ENCODE measurements at regions not wholly inside any gene's neighbourhood (a gene's known extent, or its start where the extent isn't known, plus 50 kb on each side); places are given as distances from the start of the nearest gene placed in this dataset.

DNA sequence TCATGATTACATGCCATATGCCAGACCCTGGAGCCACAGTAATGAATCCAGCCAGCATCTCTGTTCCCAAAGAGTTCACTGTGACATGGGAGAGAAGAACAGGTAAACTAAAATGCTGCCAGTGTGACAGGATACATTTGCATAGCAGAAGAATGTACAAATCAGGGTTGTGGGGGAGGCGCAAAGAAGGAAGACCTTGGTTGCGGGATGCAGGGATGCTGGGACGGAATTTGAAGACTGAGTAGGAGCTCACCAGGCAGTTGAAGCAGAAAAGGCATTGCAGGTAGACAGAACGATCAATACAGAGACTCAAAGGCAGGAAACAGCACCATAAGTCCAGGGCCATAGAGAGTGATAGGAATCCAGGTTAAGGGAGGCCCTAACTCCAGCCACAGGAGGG, 180.3 kb upstream of the ZC3H12A start:
- Histone ChIP-seq H3K79me2 (replicated peaks; ENCODE audit: insufficient read depth) (no peaks in the 10 kb centered on the region), H3K9me2 (ENCODE audit: insufficient read depth) (no peaks in the 10 kb centered on the region), H3K27ac (ENCODE audit: low read depth) (no peak overlapping the region), H3K4me2 (no peak overlapping the region), H3K4me1 (ENCODE audit: insufficient read depth) (peaks cover 17% of the 10 kb centered on the region; the same call in 1 of the 2 replicates), H3K27me3 (ENCODE audit: insufficient read depth) (no peaks in the 10 kb centered on the region), H4K20me1 (replicated peaks; ENCODE audit: insufficient read depth) (no peaks in the 10 kb centered on the region), H2AFZ (no peak overlapping the region), H3K4me3 (no peak overlapping the region), H3F3A (replicated peaks; ENCODE audit: low read depth) (no peaks in the 10 kb centered on the region), H3K36me3 (ENCODE audit: insufficient read depth) (no peaks in the 10 kb centered on the region)
- no peak overlapping the region for H3K27ac Mint-ChIP-seq
- peaks cover 18% of the 10 kb centered on the region for H3K4me1 Mint-ChIP-seq
- no peak overlapping the region for H3K4me3 Mint-ChIP-seq
- no peak for DNase-seq (ENCODE audit: low spot score)
- ATAC-seq = no peak
- no peaks in the 10 kb centered on the region for H3K9me3 Mint-ChIP-seq
- H3K27me3 Mint-ChIP-seq (ENCODE audit: insufficient read depth, low read depth, poor library complexity) = peaks cover 5% of the 10 kb centered on the region
- H3K36me3 Mint-ChIP-seq (ENCODE audit: low read depth) = no peaks in the 10 kb centered on the region
- TF ChIP-seq, protein P1, sequence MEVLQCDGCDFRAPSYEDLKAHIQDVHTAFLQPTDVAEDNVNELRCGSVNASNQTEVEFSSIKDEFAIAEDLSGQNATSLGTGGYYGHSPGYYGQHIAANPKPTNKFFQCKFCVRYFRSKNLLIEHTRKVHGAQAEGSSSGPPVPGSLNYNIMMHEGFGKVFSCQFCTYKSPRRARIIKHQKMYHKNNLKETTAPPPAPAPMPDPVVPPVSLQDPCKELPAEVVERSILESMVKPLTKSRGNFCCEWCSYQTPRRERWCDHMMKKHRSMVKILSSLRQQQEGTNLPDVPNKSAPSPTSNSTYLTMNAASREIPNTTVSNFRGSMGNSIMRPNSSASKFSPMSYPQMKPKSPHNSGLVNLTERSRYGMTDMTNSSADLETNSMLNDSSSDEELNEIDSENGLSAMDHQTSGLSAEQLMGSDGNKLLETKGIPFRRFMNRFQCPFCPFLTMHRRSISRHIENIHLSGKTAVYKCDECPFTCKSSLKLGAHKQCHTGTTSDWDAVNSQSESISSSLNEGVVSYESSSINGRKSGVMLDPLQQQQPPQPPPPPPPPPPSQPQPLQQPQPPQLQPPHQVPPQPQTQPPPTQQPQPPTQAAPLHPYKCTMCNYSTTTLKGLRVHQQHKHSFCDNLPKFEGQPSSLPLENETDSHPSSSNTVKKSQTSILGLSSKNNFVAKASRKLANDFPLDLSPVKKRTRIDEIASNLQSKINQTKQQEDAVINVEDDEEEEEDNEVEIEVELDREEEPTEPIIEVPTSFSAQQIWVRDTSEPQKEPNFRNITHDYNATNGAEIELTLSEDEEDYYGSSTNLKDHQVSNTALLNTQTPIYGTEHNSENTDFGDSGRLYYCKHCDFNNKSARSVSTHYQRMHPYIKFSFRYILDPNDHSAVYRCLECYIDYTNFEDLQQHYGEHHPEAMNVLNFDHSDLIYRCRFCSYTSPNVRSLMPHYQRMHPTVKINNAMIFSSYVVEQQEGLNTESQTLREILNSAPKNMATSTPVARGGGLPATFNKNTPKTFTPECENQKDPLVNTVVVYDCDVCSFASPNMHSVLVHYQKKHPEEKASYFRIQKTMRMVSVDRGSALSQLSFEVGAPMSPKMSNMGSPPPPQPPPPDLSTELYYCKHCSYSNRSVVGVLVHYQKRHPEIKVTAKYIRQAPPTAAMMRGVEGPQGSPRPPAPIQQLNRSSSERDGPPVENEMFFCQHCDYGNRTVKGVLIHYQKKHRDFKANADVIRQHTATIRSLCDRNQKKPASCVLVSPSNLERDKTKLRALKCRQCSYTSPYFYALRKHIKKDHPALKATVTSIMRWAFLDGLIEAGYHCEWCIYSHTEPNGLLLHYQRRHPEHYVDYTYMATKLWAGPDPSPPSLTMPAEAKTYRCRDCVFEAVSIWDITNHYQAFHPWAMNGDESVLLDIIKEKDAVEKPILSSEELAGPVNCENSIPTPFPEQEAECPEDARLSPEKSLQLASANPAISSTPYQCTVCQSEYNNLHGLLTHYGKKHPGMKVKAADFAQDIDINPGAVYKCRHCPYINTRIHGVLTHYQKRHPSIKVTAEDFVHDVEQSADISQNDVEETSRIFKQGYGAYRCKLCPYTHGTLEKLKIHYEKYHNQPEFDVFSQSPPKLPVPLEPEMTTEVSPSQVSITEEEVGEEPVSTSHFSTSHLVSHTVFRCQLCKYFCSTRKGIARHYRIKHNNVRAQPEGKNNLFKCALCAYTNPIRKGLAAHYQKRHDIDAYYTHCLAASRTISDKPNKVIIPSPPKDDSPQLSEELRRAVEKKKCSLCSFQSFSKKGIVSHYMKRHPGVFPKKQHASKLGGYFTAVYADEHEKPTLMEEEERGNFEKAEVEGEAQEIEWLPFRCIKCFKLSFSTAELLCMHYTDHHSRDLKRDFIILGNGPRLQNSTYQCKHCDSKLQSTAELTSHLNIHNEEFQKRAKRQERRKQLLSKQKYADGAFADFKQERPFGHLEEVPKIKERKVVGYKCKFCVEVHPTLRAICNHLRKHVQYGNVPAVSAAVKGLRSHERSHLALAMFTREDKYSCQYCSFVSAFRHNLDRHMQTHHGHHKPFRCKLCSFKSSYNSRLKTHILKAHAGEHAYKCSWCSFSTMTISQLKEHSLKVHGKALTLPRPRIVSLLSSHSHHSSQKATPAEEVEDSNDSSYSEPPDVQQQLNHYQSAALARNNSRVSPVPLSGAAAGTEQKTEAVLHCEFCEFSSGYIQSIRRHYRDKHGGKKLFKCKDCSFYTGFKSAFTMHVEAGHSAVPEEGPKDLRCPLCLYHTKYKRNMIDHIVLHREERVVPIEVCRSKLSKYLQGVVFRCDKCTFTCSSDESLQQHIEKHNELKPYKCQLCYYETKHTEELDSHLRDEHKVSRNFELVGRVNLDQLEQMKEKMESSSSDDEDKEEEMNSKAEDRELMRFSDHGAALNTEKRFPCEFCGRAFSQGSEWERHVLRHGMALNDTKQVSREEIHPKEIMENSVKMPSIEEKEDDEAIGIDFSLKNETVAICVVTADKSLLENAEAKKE (CRISPR knock-in tag; IDR thresholded peaks at IDR 0.05) = no peak
- TF ChIP-seq, protein P2, sequence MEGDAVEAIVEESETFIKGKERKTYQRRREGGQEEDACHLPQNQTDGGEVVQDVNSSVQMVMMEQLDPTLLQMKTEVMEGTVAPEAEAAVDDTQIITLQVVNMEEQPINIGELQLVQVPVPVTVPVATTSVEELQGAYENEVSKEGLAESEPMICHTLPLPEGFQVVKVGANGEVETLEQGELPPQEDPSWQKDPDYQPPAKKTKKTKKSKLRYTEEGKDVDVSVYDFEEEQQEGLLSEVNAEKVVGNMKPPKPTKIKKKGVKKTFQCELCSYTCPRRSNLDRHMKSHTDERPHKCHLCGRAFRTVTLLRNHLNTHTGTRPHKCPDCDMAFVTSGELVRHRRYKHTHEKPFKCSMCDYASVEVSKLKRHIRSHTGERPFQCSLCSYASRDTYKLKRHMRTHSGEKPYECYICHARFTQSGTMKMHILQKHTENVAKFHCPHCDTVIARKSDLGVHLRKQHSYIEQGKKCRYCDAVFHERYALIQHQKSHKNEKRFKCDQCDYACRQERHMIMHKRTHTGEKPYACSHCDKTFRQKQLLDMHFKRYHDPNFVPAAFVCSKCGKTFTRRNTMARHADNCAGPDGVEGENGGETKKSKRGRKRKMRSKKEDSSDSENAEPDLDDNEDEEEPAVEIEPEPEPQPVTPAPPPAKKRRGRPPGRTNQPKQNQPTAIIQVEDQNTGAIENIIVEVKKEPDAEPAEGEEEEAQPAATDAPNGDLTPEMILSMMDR (conservative IDR thresholded peaks at IDR 0.05; ENCODE audit: low read depth in 2 of 2) = no peak
- TF ChIP-seq EZH2 (IDR thresholded peaks at IDR 0.05; ENCODE audit: low read depth, unreplicated experiment) = no peak
- no peak for TF ChIP-seq ZNF331 (CRISPR knock-in tag; IDR thresholded peaks at IDR 0.05; ENCODE audit: low read depth)
- no peak for TF ChIP-seq EZH2phosphoT487 (IDR thresholded peaks at IDR 0.05; ENCODE audit: unreplicated experiment)
- TF ChIP-seq NANOG (IDR thresholded peaks at IDR 0.05; ENCODE audit: borderline replicate concordance) = no peak
- no peak for TF ChIP-seq POLR2AphosphoS5 (IDR thresholded peaks at IDR 0.05; ENCODE audit: low read depth)
- TF ChIP-seq CREB1 (CRISPR knock-in tag; IDR thresholded peaks at IDR 0.05; ENCODE audit: low read depth) = no peak
- TF ChIP-seq, protein P3, sequence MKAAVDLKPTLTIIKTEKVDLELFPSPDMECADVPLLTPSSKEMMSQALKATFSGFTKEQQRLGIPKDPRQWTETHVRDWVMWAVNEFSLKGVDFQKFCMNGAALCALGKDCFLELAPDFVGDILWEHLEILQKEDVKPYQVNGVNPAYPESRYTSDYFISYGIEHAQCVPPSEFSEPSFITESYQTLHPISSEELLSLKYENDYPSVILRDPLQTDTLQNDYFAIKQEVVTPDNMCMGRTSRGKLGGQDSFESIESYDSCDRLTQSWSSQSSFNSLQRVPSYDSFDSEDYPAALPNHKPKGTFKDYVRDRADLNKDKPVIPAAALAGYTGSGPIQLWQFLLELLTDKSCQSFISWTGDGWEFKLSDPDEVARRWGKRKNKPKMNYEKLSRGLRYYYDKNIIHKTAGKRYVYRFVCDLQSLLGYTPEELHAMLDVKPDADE (IDR thresholded peaks at IDR 0.05) = no peak
- TF ChIP-seq, protein P4, sequence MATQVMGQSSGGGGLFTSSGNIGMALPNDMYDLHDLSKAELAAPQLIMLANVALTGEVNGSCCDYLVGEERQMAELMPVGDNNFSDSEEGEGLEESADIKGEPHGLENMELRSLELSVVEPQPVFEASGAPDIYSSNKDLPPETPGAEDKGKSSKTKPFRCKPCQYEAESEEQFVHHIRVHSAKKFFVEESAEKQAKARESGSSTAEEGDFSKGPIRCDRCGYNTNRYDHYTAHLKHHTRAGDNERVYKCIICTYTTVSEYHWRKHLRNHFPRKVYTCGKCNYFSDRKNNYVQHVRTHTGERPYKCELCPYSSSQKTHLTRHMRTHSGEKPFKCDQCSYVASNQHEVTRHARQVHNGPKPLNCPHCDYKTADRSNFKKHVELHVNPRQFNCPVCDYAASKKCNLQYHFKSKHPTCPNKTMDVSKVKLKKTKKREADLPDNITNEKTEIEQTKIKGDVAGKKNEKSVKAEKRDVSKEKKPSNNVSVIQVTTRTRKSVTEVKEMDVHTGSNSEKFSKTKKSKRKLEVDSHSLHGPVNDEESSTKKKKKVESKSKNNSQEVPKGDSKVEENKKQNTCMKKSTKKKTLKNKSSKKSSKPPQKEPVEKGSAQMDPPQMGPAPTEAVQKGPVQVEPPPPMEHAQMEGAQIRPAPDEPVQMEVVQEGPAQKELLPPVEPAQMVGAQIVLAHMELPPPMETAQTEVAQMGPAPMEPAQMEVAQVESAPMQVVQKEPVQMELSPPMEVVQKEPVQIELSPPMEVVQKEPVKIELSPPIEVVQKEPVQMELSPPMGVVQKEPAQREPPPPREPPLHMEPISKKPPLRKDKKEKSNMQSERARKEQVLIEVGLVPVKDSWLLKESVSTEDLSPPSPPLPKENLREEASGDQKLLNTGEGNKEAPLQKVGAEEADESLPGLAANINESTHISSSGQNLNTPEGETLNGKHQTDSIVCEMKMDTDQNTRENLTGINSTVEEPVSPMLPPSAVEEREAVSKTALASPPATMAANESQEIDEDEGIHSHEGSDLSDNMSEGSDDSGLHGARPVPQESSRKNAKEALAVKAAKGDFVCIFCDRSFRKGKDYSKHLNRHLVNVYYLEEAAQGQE (IDR thresholded peaks at IDR 0.05; ENCODE audit: unreplicated experiment) = no peak
- TF ChIP-seq JUNB (IDR thresholded peaks at IDR 0.05; ENCODE audit: unreplicated experiment) = no peak
- TF ChIP-seq ZNF114 (CRISPR knock-in tag; IDR thresholded peaks at IDR 0.05) = no peak
- TF ChIP-seq STAT1 (IDR thresholded peaks at IDR 0.05; ENCODE audit: unreplicated experiment) = no peak
